Prostate gland (tissue), 2 donors: ENCODE measurements at regions not wholly inside any gene's neighbourhood (a gene's known extent, or its start where the extent isn't known, plus 50 kb on each side); places are given as distances from the start of the nearest gene placed in this dataset.

ENCODE experiments used
- DNase-seq: peaks from one replicate; pipeline ENCODE4 v3.0.0-alpha.2; 2019; ENCODE audit warnings: low spot score
- H3K27ac ChIP-seq, 2 donors: fragments of 200-600 bp; sonication (generic); 2 replicates each; pipeline ENCODE4 v1.5.1; 2017 to 2019
- H3K27me3 ChIP-seq: fragments of 200-600 bp; sonication (generic); replicated peaks from 2 replicates; pipeline ENCODE4 v1.5.1; 2019; ENCODE audit not compliant: insufficient read depth
- H3K36me3 ChIP-seq, 2 donors: fragments of 200-600 bp; sonication (generic); 1 replicate in 1 of 2; 2 replicates in 1 of 2; pipeline versions ENCODE4 v1.5.1 to v1.8.1; 2017 to 2019
- H3K4me1 ChIP-seq: fragments of 200-600 bp; sonication (generic); replicated peaks from 2 replicates; pipeline ENCODE4 v1.5.1; 2019
- H3K4me3 ChIP-seq, 2 donors: fragments of 200-600 bp; sonication (generic); 2 replicates each; pipeline ENCODE4 v1.5.1; 2017 to 2019
- H3K9me3 ChIP-seq: fragments of 200-600 bp; sonication (generic); 2 replicates; pipeline ENCODE4 v1.5.1; 2017
- POLR2A ChIP-seq: fragments of 450-650 bp; IDR thresholded peaks from one replicate; pipeline ENCODE4 v1.6.1; 2016; ENCODE audit warnings: antibody characterized with exemption, mild to moderate bottlenecking
- POLR2AphosphoS5 ChIP-seq: sonication (generic); formaldehyde crosslinking; IDR thresholded peaks from one replicate; pipeline ENCODE4 v1.6.1; 2017; ENCODE audit warnings: antibody characterized with exemption
- WGBS: methylation state at CpG from one replicate; pipeline ENCODE4 v1.1.5; 2018; 5-methylcytosine and 5-hydroxymethylcytosine counted together
- intact Hi-C: fragments of 100-400 bp; cut with DNase I; formaldehyde crosslinking; loops from one replicate; pipeline ENCODE4 v1.14.2; 2022
- TF ChIP-seq, protein P1 (sequence below), 4 experiments: fragments of 200-600 bp in 2 of 4; fragments of 450-650 bp in 2 of 4; sonication (generic) in 2 of 4; IDR thresholded peaks; 1 replicate in 3 of 4; 2 replicates in 1 of 4; pipeline ENCODE4 v1.5.1; 2016 to 2019; ENCODE audit warnings: antibody characterized with exemption in 4 of 4, mild to moderate bottlenecking in 2 of 4, moderate library complexity in 2 of 4

DNA sequence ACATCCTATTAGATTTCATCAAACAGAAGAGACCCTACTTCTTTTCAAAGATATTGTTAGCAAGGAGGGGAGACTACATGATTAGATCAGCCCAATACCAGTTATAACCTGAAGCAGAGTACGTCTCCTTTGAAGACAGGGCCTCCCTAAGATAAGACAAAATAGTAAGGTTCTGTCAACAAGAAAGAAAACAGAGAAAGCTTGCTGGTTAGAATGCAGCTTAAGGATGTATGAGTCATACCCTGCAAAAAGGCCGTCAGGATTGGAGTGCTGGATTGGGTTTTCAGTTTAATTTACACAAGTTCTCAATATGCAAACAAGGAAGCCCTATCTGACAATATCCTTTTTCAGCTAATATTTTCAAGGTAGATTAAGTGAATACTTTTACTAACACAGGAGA lies 1581.2 kb upstream of the WWC1 start:
- intact Hi-C loops, result no loop called here
- no peaks in the 10 kb centered on the region for H3K4me1 ChIP-seq
- no peak overlapping the region for H3K27ac ChIP-seq
- no peaks in the 10 kb centered on the region for H3K9me3 ChIP-seq
- 62% methylated on average over 2 of the region's 2 CpGs for WGBS
- no peak for TF ChIP-seq POLR2A
- TF ChIP-seq POLR2AphosphoS5, result no peak
- TF ChIP-seq, protein P1, sequence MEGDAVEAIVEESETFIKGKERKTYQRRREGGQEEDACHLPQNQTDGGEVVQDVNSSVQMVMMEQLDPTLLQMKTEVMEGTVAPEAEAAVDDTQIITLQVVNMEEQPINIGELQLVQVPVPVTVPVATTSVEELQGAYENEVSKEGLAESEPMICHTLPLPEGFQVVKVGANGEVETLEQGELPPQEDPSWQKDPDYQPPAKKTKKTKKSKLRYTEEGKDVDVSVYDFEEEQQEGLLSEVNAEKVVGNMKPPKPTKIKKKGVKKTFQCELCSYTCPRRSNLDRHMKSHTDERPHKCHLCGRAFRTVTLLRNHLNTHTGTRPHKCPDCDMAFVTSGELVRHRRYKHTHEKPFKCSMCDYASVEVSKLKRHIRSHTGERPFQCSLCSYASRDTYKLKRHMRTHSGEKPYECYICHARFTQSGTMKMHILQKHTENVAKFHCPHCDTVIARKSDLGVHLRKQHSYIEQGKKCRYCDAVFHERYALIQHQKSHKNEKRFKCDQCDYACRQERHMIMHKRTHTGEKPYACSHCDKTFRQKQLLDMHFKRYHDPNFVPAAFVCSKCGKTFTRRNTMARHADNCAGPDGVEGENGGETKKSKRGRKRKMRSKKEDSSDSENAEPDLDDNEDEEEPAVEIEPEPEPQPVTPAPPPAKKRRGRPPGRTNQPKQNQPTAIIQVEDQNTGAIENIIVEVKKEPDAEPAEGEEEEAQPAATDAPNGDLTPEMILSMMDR (IDR thresholded peaks at IDR 0.05), result no peak
- no peaks in the 10 kb centered on the region for H3K36me3 ChIP-seq
- no peak for DNase-seq
- H3K4me3 ChIP-seq, result no peak overlapping the region
- no peaks in the 10 kb centered on the region for H3K27me3 ChIP-seq

DNA sequence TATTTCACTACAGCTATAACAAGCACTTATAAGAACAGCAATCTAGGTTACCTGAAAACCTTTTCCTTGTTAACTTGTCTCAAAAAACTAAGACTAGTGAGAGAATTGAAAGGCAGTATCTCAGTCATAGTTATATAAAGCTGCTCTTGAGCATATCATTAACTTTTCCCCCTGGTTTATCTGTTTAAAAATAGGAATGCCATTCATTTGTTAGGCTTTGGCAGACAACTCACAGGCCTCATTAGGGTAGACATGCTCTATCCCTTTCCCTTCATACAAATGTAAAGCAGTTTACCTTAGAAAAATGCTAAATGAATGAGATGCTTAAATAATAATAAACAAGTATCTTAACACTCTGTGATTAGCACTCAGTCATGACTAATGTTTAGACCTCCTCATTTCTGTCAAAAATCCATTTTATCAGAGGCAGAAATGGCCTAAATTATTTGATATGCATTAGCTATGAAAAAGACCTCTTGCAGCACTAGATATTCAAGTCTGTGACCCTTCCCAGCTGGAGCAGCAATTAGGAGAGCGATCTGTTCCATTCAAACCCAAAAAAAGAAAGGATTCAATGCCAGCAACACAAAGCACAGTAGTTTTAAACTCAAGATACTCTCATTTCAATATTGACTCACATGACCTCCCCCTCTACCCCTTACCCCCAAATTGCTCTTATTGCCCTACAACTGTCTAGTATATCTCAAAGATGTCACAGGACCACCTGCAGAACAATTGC lies 1578.8 kb upstream of the WWC1 start:
- no peaks in the 10 kb centered on the region for H3K27me3 ChIP-seq
- DNase-seq, result no peak
- H3K4me3 ChIP-seq, result no peak overlapping the region
- H3K36me3 ChIP-seq, result no peaks in the 10 kb centered on the region
- H3K27ac ChIP-seq, result no peak overlapping the region
- 68% methylated on average over 1 of the region's 1 CpG for WGBS
- intact Hi-C loops, result no loop called here
- no peaks in the 10 kb centered on the region for H3K9me3 ChIP-seq
- no peaks in the 10 kb centered on the region for H3K4me1 ChIP-seq
- TF ChIP-seq, protein P1 (IDR thresholded peaks at IDR 0.05), result no peak
- TF ChIP-seq POLR2AphosphoS5 (no peak), POLR2A (no peak)

DNA sequence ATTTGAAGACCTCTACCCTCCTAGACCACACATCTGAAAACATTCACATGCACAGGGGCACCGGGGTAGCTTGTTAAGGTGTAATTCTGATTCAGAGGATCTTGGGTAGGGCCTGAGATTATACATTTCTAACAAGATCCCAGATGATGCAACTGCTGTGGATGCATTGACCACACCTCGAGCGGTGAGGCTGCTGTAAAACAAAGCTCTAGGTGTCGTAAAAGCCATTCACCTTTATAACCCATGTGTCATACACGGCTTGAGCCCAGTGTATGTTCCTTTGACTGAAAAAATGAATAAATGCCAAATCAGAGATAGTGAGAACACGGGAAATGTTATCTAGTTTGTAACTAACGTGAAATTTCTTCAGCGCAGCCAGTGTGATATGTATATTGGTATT lies 1578.2 kb upstream of the WWC1 start:
- DNase-seq, result no peak
- no peaks in the 10 kb centered on the region for H3K9me3 ChIP-seq
- no peak overlapping the region for H3K4me3 ChIP-seq
- TF ChIP-seq POLR2AphosphoS5 (no peak), POLR2A (no peak)
- H3K27ac ChIP-seq, result no peak overlapping the region
- intact Hi-C loops, result no loop called here
- no peaks in the 10 kb centered on the region for H3K4me1 ChIP-seq
- H3K27me3 ChIP-seq, result no peaks in the 10 kb centered on the region
- WGBS, result 80% methylated on average over 8 of the region's 8 CpGs
- no peaks in the 10 kb centered on the region for H3K36me3 ChIP-seq

DNA sequence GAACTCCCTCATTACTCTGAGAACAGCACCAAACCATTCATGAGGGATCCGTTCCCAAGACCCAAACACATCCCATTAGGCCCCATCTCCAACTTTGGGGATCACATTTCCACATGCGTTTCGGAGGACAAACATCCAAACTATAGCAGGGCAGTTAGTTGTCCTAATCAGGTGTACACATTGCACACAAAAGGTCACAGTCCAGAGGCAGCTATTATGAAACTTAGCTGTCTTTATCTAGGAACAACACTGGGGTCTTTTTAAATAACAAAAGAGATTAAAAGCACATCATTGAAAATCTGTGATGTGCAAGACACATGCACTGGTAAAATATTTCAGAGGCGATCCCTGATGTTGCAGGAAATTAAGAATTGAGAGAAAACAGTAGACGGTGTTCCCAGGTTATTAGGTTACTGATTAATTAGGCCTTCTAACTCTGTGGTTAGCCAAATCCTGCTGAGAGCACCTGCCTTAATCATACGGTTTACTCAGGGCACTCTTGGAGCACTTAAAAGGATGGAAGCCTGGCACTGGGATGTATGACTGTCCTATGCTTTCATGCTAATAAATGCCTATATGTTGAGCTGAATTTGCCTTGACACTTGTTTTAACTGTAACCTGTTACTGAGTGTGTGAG lies 1574.5 kb upstream of the WWC1 start:
- 80% methylated on average over 6 of the region's 6 CpGs for WGBS
- TF ChIP-seq POLR2A (no peak), POLR2AphosphoS5 (no peak)
- TF ChIP-seq, protein P1 (IDR thresholded peaks at IDR 0.05), result no peak
- intact Hi-C loops, result no loop called here

DNA sequence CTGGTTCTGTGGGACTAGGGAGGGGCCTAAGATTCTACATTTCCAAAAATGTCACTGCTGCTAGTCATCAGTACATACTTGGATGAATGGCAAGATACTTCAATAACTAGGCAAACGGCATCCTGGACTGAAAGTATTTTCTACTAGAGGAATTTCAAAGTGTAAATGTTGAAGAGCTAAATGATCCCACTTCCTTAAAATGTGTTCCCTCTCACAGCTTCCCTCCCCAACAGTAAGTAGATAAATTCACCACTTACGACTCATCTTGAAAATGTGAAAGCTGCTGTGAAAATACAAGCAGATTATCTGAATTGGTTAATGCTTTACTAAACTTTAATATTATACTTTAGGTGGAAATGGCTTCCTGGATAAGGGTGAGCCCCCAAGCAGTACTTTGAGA lies 1571.5 kb upstream of the WWC1 start:
- intact Hi-C loops, result no loop called here
- H3K27ac ChIP-seq, result no peak overlapping the region
- no peaks in the 10 kb centered on the region for H3K4me1 ChIP-seq
- H3K9me3 ChIP-seq, result no peaks in the 10 kb centered on the region
- TF ChIP-seq POLR2AphosphoS5 (no peak), POLR2A (no peak)
- TF ChIP-seq, protein P1 (IDR thresholded peaks at IDR 0.05), result no peak
- H3K4me3 ChIP-seq, result no peak overlapping the region
- 80% methylated on average over 2 of the region's 2 CpGs for WGBS
- no peaks in the 10 kb centered on the region for H3K36me3 ChIP-seq
- no peaks in the 10 kb centered on the region for H3K27me3 ChIP-seq
- no peak for DNase-seq

More for the DNA sequence above, 1574.5 kb upstream of the WWC1 start:
- Histone ChIP-seq H3K27me3 (no peaks in the 10 kb centered on the region), H3K27ac (no peak overlapping the region), H3K4me3 (no peak overlapping the region), H3K36me3 (no peaks in the 10 kb centered on the region), H3K9me3 (no peaks in the 10 kb centered on the region), H3K4me1 (no peaks in the 10 kb centered on the region)
- no peak for DNase-seq
